ENCODE measurements at regions not wholly inside any gene's neighbourhood (a gene's known extent, or its start where the extent isn't known, plus 50 kb on each side); places are given as distances from the start of the nearest gene placed in this dataset.

DNA sequence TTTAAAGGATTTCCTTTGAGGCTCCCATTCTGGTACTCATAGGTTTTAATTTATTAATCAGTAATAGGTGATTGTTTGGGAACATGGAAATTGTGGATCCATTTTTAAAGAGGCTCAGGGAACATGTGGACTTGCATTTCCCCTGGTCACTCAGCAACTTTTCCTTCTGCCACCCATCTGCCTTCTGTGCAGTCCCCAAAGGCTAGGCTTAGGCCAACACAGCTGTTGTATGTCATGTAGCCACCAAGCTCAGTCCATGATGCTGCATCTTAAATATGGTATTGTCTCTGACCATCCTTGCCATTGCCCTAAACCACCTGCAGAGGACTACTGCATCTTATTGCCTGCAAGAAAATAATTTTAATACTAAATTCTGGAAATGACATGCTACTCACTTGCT is 416.7 kb upstream of the SEMA6D start:
- no peaks in the 10 kb centered on the region for H3K79me2 ChIP-seq (ENCODE audit: control insufficient read depth in 1 of 2, insufficient read depth in 2 of 2, low read length in 2 of 2)
- no peak overlapping the region for H3K4me2 ChIP-seq (ENCODE audit: insufficient read depth in 1 of 2, low read depth in 2 of 2, low read length in 2 of 2)
- no peak overlapping the region for H3K18ac ChIP-seq (ENCODE audit: extremely low read depth, low read length)
- no peak overlapping the region for H2BK12ac ChIP-seq (ENCODE audit: low read depth, low read length)
- no peak overlapping the region for H2AK5ac ChIP-seq (ENCODE audit: low read depth, low read length)
- H2BK5ac ChIP-seq (ENCODE audit: low read depth, low read length), result no peak overlapping the region
- no peak overlapping the region for H2AFZ ChIP-seq (ENCODE audit: low read length)
- FAIRE-seq, result no peak
- H3K4me3 ChIP-seq (ENCODE audit: extremely low read depth in 1 of 4, insufficient read depth in 2 of 4, low read depth in 3 of 4, low read length in 4 of 4), result no peak overlapping the region
- no peak overlapping the region for H4K8ac ChIP-seq (ENCODE audit: extremely low read depth, insufficient read depth, low read length)
- H3K27me3 ChIP-seq (replicated peaks in 1 of 4; ENCODE audit: control insufficient read depth in 3 of 4, extremely low read depth in 1 of 4, insufficient read depth in 3 of 4, low read length in 3 of 4), result no peaks in the 10 kb centered on the region
- H2BK120ac ChIP-seq (replicated peaks; ENCODE audit: low read depth, low read length), result no peak overlapping the region
- 0 out of 7 replicates have a peak, but pooled peaks cover 0 to 3% (median 0%) of the 10 kb centered on the region in 4 experiments for H3K4me1 ChIP-seq (replicated peaks in 1 of 4; ENCODE audit: control insufficient read depth in 3 of 4, insufficient read depth in 4 of 4, low read length in 3 of 4)
- H3K23ac ChIP-seq (ENCODE audit: insufficient read length), result no peak overlapping the region
- no peak overlapping the region for H3K56ac ChIP-seq (replicated peaks; ENCODE audit: insufficient read length, low read depth, low read length)
- TF ChIP-seq NRF1 (IDR thresholded peaks at IDR 0.05; ENCODE audit: low read depth, low read length), result no peak
- no peak for TF ChIP-seq POLR2A (IDR thresholded peaks at IDR 0.05; ENCODE audit: control extremely low read depth in 1 of 2, low read depth in 2 of 2, low read length in 2 of 2)
- TF ChIP-seq, protein P1, sequence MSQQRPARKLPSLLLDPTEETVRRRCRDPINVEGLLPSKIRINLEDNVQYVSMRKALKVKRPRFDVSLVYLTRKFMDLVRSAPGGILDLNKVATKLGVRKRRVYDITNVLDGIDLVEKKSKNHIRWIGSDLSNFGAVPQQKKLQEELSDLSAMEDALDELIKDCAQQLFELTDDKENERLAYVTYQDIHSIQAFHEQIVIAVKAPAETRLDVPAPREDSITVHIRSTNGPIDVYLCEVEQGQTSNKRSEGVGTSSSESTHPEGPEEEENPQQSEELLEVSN (IDR thresholded peaks at IDR 0.05), result no peak
- no peak for TF ChIP-seq KDM1A (IDR thresholded peaks at IDR 0.05; ENCODE audit: borderline replicate concordance, low read length)
- TF ChIP-seq BACH1 (IDR thresholded peaks at IDR 0.05; ENCODE audit: low read length), result no peak
- TF ChIP-seq EGR1 (IDR thresholded peaks at IDR 0.05; ENCODE audit: borderline replicate concordance, low read depth, low read length), result no peak
- TF ChIP-seq KDM4A (IDR thresholded peaks at IDR 0.05; ENCODE audit: low read depth, low read length, severe bottlenecking), result no peak
- TF ChIP-seq CREB1 (IDR thresholded peaks at IDR 0.05), result no peak
- TF ChIP-seq SIRT6 (IDR thresholded peaks at IDR 0.05; ENCODE audit: low read length), result no peak
- TF ChIP-seq CBX5 (IDR thresholded peaks at IDR 0.05; ENCODE audit: low read depth, low read length), result no peak
- TF ChIP-seq RNF2 (IDR thresholded peaks at IDR 0.05; ENCODE audit: borderline replicate concordance, low read depth, low read length, missing control alignments, poor library complexity, severe bottlenecking), result no peak
- no peak for TF ChIP-seq SP4 (IDR thresholded peaks at IDR 0.05; ENCODE audit: low read length)
- no peak for TF ChIP-seq TEAD4 (IDR thresholded peaks at IDR 0.05; ENCODE audit: low read depth, low read length)
- no peak for TF ChIP-seq CBX8 (IDR thresholded peaks at IDR 0.05; ENCODE audit: borderline replicate concordance, low read depth, low read length)
- H4K20me1 ChIP-seq (replicated peaks in 1 of 2; ENCODE audit: control insufficient read depth in 1 of 2, insufficient read depth in 2 of 2, low read length in 2 of 2), result no peaks in the 10 kb centered on the region
- no peak overlapping the region for H2BK15ac ChIP-seq (ENCODE audit: low read length)
- H3K23me2 ChIP-seq (ENCODE audit: low read depth, low read length), result no peaks in the 10 kb centered on the region
- DNase-seq (ENCODE audit: low read depth in 1 of 2, low spot score in 2 of 2), result no peak
- H3K9me3 ChIP-seq (ENCODE audit: insufficient read depth in 2 of 2, low read depth in 1 of 2, low read length in 1 of 2), result no peaks in the 10 kb centered on the region
- H3K27ac ChIP-seq (ENCODE audit: low read depth, low read length), result no peak overlapping the region
- no peak overlapping the region for H4K5ac ChIP-seq (ENCODE audit: insufficient read length, low read depth, low read length)
- ChIA-PET POLR2A (ENCODE audit: partially characterized antibody) (no interaction called here), CTCF (ENCODE audit: partially characterized antibody) (interaction anchor here (0.9 to 1.4 kb wide), 2 partner anchors 11 to 688 kb away, joined by 3 to 4 read pairs; no protein-coding TSS in a partner anchor)
- no peaks in the 10 kb centered on the region for H3K36me3 ChIP-seq (ENCODE audit: control insufficient read depth in 2 of 4, insufficient read depth in 4 of 4, low read length in 3 of 4)
- no peak overlapping the region for H4K91ac ChIP-seq (replicated peaks; ENCODE audit: insufficient read length, low read length)
- no peak overlapping the region for H3K4ac ChIP-seq (replicated peaks; ENCODE audit: insufficient read length, low read depth, low read length)
- no peak overlapping the region for H2BK20ac ChIP-seq (ENCODE audit: low read length)
- H3K14ac ChIP-seq (ENCODE audit: insufficient read length), result no peak overlapping the region
- H3K79me1 ChIP-seq (ENCODE audit: low read depth, low read length), result no peaks in the 10 kb centered on the region
- no peak overlapping the region for H3K9ac ChIP-seq (replicated peaks in 1 of 4; ENCODE audit: extremely low read depth in 1 of 4, low read depth in 3 of 4, low read length in 3 of 4)

Measured in H1 (cell line).